ENCODE measurements at regions not wholly inside any gene's neighbourhood (a gene's known extent, or its start where the extent isn't known, plus 50 kb on each side); places are given as distances from the start of the nearest gene placed in this dataset.

DNA sequence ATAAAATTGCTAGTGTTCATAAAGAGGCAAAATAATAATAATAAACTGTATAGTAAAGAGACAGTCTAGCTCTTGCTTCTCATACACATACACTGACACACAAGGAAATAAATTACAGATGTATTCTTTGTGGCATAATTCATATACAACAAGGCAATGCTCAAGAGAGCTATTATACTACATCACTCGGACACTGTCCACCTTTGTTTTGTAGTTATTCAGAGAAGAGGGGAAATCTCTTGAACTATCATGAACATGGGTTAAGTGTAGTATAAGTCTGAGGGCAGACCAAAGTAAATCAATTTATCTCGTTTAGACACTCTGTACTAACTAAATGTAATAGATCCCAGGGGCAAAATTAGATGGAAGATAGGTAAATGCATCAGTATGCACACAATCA lies 72.7 kb upstream of the PHIP start:
- ChIA-PET POLR2A (no interaction called here), CTCF (no interaction called here)
- Histone ChIP-seq H3K36me3 (ENCODE audit: control insufficient read depth, insufficient read depth, low read length) (no peaks in the 10 kb centered on the region), H3K4me3 (ENCODE audit: low read depth, low read length) (no peak overlapping the region), H3K27me3 (ENCODE audit: control insufficient read depth, insufficient read depth, low read length) (0 out of 2 replicates have a peak, but pooled peaks cover 1% of the 10 kb centered on the region)
- DNase-seq (ENCODE audit: low read depth) = no peak
- TF ChIP-seq, protein P1, sequence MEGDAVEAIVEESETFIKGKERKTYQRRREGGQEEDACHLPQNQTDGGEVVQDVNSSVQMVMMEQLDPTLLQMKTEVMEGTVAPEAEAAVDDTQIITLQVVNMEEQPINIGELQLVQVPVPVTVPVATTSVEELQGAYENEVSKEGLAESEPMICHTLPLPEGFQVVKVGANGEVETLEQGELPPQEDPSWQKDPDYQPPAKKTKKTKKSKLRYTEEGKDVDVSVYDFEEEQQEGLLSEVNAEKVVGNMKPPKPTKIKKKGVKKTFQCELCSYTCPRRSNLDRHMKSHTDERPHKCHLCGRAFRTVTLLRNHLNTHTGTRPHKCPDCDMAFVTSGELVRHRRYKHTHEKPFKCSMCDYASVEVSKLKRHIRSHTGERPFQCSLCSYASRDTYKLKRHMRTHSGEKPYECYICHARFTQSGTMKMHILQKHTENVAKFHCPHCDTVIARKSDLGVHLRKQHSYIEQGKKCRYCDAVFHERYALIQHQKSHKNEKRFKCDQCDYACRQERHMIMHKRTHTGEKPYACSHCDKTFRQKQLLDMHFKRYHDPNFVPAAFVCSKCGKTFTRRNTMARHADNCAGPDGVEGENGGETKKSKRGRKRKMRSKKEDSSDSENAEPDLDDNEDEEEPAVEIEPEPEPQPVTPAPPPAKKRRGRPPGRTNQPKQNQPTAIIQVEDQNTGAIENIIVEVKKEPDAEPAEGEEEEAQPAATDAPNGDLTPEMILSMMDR (IDR thresholded peaks at IDR 0.05; ENCODE audit: insufficient read depth, low read depth, low read length) = no peak

DNA sequence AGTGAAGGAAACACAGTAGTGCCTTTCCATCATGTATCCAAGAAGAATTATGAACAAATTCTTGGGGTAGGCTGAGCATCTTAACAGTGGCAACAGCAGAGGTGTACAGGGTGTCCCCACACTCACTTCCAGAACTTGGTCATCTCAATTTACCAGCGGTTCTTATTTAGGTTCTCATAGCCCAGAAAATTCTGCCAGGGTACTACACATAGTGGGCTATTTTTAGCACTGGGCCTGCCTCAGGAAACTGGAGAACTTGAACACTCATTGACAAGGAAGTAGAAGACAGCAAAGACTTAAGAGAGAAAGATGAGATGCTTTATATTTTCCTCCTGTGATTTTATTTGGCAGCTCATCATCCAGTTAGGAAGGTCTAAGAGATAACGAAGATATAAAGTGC lies 71.8 kb upstream of the PHIP start:
- no peak for DNase-seq (ENCODE audit: low read depth)
- TF ChIP-seq, protein P1 (IDR thresholded peaks at IDR 0.05; ENCODE audit: insufficient read depth, low read depth, low read length) = no peak
- Histone ChIP-seq H3K4me3 (ENCODE audit: low read depth, low read length) (no peak overlapping the region), H3K27me3 (ENCODE audit: control insufficient read depth, insufficient read depth, low read length) (0 out of 2 replicates have a peak, but pooled peaks cover 1% of the 10 kb centered on the region), H3K36me3 (ENCODE audit: control insufficient read depth, insufficient read depth, low read length) (no peaks in the 10 kb centered on the region)
- ChIA-PET CTCF (no interaction called here), POLR2A (no interaction called here)

DNA sequence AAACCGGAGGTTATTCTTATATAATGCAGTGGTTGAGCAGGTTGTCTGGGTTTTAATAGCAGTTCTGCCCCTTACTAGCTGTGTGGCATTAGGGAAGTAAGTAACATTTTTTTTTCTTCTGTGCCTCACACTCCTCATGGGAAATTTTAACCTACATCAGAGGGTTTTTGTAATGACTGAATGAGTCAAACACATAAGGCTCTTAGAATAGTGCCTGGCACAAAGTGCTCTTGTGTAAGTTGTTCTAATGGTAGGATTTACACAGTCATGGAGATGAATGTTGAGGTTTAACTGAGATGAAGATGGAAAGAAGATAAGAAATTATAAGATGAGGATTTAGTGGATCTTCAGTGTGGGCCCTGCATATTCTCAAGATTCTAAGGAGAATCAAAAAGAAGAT lies 68.4 kb upstream of the PHIP start:
- 0 out of 2 replicates have a peak, but pooled peaks cover 1% of the 10 kb centered on the region for H3K27me3 ChIP-seq (ENCODE audit: control insufficient read depth, insufficient read depth, low read length)
- ChIA-PET POLR2A (no interaction called here), CTCF (no interaction called here)
- H3K36me3 ChIP-seq (ENCODE audit: control insufficient read depth, insufficient read depth, low read length) = no peaks in the 10 kb centered on the region
- no peak overlapping the region for H3K4me3 ChIP-seq (ENCODE audit: low read depth, low read length)
- DNase-seq (ENCODE audit: low read depth) = no peak
- TF ChIP-seq, protein P1 (IDR thresholded peaks at IDR 0.05; ENCODE audit: insufficient read depth, low read depth, low read length) = no peak

DNA sequence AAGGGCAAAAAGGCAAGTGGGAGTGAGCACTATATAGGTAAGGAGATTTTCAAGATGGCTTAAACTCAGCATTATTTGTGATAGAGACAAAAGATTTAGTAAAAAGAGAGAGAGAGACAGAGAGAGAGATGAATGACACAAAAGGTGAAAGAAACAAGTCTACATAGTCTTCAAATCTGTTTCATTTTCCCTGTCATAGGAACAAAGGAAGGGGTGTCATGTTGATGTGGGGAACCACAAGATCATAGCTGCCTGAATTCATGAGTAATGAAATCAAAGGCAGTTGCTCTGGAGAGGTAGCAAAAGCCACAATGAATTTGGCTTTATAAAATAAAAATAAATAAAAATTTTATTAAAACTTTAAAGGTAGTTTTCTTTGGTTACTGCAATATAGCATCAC lies 67.2 kb upstream of the PHIP start:
- Histone ChIP-seq H3K27me3 (ENCODE audit: control insufficient read depth, insufficient read depth, low read length) (0 out of 2 replicates have a peak, but pooled peaks cover 1% of the 10 kb centered on the region), H3K4me3 (ENCODE audit: low read depth, low read length) (no peak overlapping the region), H3K36me3 (ENCODE audit: control insufficient read depth, insufficient read depth, low read length) (no peaks in the 10 kb centered on the region)
- CTCF ChIA-PET = interaction anchor here (1.2 kb wide), 1 partner anchor 19 kb away, joined by 3 read pairs; no protein-coding TSS in a partner anchor
- no peak for DNase-seq (ENCODE audit: low read depth)
- TF ChIP-seq, protein P1 (IDR thresholded peaks at IDR 0.05; ENCODE audit: insufficient read depth, low read depth, low read length) = no peak
- POLR2A ChIA-PET = no interaction called here

DNA sequence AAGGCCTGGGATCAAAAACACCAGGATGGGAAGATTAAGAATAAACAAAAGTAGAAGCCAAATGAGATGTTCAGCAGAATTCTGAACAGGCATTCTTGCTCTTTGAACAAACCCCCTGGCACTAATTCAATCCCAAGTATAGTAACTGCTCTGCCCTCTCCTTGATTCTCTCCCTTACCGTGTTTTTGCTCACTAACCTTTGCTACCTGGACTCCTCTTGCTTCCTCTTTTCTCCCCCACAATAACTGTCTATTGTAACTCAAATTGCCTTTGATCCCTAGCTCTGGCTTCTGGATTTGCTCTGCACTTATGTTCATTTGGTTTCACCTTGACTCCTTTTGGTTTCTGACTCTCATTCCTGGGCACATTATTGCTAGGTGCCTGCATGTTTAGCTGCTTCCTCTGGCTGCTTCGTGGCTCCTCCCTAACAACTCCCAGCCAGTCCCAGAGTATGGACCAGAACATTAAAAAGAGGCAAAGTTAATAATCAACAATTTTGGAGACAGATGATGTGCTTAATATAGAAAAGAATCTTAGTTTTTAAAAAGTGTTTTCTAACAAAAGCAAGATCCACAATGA lies 65.4 kb upstream of the PHIP start:
- ChIA-PET CTCF (no interaction called here), POLR2A (no interaction called here)
- Histone ChIP-seq H3K36me3 (ENCODE audit: control insufficient read depth, insufficient read depth, low read length) (no peaks in the 10 kb centered on the region), H3K4me3 (ENCODE audit: low read depth, low read length) (no peak overlapping the region), H3K27me3 (ENCODE audit: control insufficient read depth, insufficient read depth, low read length) (no peaks in the 10 kb centered on the region)
- TF ChIP-seq, protein P1 (IDR thresholded peaks at IDR 0.05; ENCODE audit: insufficient read depth, low read depth, low read length) = no peak
- no peak for DNase-seq (ENCODE audit: low read depth)
